ENCODE measurements at regions not wholly inside any gene's neighbourhood (a gene's known extent, or its start where the extent isn't known, plus 50 kb on each side); places are given as distances from the start of the nearest gene placed in this dataset.

DNA sequence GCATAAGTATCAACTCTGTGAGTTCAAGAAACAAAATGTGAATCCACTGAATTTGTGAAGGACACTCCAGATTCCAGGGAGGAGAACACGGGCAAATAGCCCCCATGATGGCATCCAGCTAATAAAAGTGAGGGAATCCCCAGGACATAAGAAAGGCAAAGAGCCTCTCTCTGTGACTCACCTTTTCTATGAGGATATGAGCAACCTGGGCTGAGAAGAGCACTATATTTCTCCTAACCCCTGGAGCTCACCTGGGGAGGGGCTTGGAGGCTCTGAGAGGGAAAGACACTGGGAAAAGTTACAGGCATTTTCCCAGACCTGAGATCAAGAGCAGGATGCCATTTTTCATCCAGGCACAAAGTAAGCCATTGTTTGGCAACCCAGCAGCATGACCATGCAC, 1298.8 kb downstream of the PLA2G4A start:
- H3K4me1 ChIP-seq (ENCODE audit: control insufficient read depth in 2 of 3, insufficient read depth in 2 of 3, low read depth in 1 of 3, low read length in 3 of 3): no peaks in the 10 kb centered on the region
- no peak overlapping the region for H3K4me3 ChIP-seq (ENCODE audit: low read length in 3 of 3)
- H3K9ac ChIP-seq (ENCODE audit: low read length in 3 of 3): no peak overlapping the region
- H3K9me3 ChIP-seq (ENCODE audit: control insufficient read depth in 2 of 3, insufficient read depth in 1 of 3, low read length in 3 of 3): no peaks in the 10 kb centered on the region
- no peaks in the 10 kb centered on the region for H3K27me3 ChIP-seq (ENCODE audit: control insufficient read depth, insufficient read depth, low read length)
- FAIRE-seq (no peak), DNase-seq (no peak)
- no peak overlapping the region for H3K27ac ChIP-seq (ENCODE audit: low read depth in 2 of 2, low read length in 2 of 2)
- TF ChIP-seq, protein P1, sequence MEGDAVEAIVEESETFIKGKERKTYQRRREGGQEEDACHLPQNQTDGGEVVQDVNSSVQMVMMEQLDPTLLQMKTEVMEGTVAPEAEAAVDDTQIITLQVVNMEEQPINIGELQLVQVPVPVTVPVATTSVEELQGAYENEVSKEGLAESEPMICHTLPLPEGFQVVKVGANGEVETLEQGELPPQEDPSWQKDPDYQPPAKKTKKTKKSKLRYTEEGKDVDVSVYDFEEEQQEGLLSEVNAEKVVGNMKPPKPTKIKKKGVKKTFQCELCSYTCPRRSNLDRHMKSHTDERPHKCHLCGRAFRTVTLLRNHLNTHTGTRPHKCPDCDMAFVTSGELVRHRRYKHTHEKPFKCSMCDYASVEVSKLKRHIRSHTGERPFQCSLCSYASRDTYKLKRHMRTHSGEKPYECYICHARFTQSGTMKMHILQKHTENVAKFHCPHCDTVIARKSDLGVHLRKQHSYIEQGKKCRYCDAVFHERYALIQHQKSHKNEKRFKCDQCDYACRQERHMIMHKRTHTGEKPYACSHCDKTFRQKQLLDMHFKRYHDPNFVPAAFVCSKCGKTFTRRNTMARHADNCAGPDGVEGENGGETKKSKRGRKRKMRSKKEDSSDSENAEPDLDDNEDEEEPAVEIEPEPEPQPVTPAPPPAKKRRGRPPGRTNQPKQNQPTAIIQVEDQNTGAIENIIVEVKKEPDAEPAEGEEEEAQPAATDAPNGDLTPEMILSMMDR (IDR thresholded peaks at IDR 0.05; ENCODE audit: borderline replicate concordance, extremely low read depth, insufficient read depth): no peak
- intact Hi-C loops (cut with DNase I): no loop called here
- H3K36me3 ChIP-seq (ENCODE audit: control insufficient read depth in 2 of 3, insufficient read depth in 3 of 3, low read length in 3 of 3): no peaks in the 10 kb centered on the region

DNA sequence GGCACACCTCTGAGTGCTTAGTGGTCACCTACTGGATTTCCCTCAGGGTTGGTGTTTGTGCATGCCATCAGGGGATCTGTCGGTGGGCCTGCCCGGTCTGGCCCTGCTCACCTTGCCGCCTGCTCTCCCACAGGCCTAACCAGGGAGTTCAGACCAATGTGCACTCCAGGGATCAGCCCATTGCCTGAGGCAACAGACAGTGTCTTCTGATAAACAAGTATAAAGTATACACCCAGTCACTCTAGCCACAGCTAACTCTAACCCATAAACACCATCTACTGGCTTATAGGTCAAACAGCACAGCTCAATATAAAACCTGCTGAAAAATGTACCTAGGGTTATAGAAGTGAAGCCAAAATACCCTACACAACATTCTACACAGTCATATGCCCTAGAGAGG, 1300.0 kb downstream of the PLA2G4A start:
- peaks cover 0 to 3% (median 0%) of the 10 kb centered on the region in 3 donors for H3K9me3 ChIP-seq (ENCODE audit: control insufficient read depth in 2 of 3, insufficient read depth in 1 of 3, low read length in 3 of 3)
- TF ChIP-seq, protein P1 (IDR thresholded peaks at IDR 0.05; ENCODE audit: borderline replicate concordance, extremely low read depth, insufficient read depth): no peak
- H3K4me1 ChIP-seq (ENCODE audit: control insufficient read depth in 2 of 3, insufficient read depth in 2 of 3, low read depth in 1 of 3, low read length in 3 of 3): no peaks in the 10 kb centered on the region
- intact Hi-C loops (cut with DNase I): no loop called here
- FAIRE-seq: no peak
- no peak for DNase-seq
- no peaks in the 10 kb centered on the region for H3K36me3 ChIP-seq (ENCODE audit: control insufficient read depth in 2 of 3, insufficient read depth in 3 of 3, low read length in 3 of 3)
- H3K9ac ChIP-seq (ENCODE audit: low read length in 3 of 3): no peak overlapping the region
- H3K27me3 ChIP-seq (ENCODE audit: control insufficient read depth, insufficient read depth, low read length): no peaks in the 10 kb centered on the region
- H3K27ac ChIP-seq (ENCODE audit: low read depth in 2 of 2, low read length in 2 of 2): no peak overlapping the region
- no peak overlapping the region for H3K4me3 ChIP-seq (ENCODE audit: low read length in 3 of 3)

- H3K9ac ChIP-seq (ENCODE audit: low read length in 3 of 3): no peak overlapping the region
- TF ChIP-seq, protein P1 (IDR thresholded peaks at IDR 0.05; ENCODE audit: borderline replicate concordance, extremely low read depth, insufficient read depth): no peak
- H3K36me3 ChIP-seq (ENCODE audit: control insufficient read depth in 2 of 3, insufficient read depth in 3 of 3, low read length in 3 of 3): no peaks in the 10 kb centered on the region
- FAIRE-seq: no peak
- H3K9me3 ChIP-seq (ENCODE audit: control insufficient read depth in 2 of 3, insufficient read depth in 1 of 3, low read length in 3 of 3): peaks cover 0 to 3% (median 0%) of the 10 kb centered on the region in 3 donors
- H3K27ac ChIP-seq (ENCODE audit: low read depth in 2 of 2, low read length in 2 of 2): no peak overlapping the region
- no peak for DNase-seq
- no peak overlapping the region for H3K4me3 ChIP-seq (ENCODE audit: low read length in 3 of 3)
- no peaks in the 10 kb centered on the region for H3K27me3 ChIP-seq (ENCODE audit: control insufficient read depth, insufficient read depth, low read length)
- intact Hi-C loops (cut with DNase I): no loop called here
- H3K4me1 ChIP-seq (ENCODE audit: control insufficient read depth in 2 of 3, insufficient read depth in 2 of 3, low read depth in 1 of 3, low read length in 3 of 3): no peaks in the 10 kb centered on the region
These were observed 1301.4 kb downstream of the PLA2G4A start for GRCh38 chr1:188129856-188130838.
